IMR-90 (cell line): ENCODE measurements at regions not wholly inside any gene's neighbourhood (a gene's known extent, or its start where the extent isn't known, plus 50 kb on each side); places are given as distances from the start of the nearest gene placed in this dataset.
"Not testable (repeated sequence)": the region's sequence is repeated elsewhere in the genome, so short reads cannot be mapped to it uniquely, and the experiment has no call there.

Experiments
- ATAC-seq: fragments of 200-7000 bp; cut with Tn5 transposase; 2 replicates; pipeline ENCODE4 v1.9.1; 2020; ENCODE audit warnings: low read depth, mild to moderate bottlenecking, moderate library complexity
- BruUV-seq: library from RNA; stranded (reverse); fragments of 400-500 nt; replicated peaks from 2 replicates; lab custom pipeline; 2021; lab: Mats Ljungman, UMichigan
- CTCF ChIA-PET: fragments of 300-600 bp; formaldehyde crosslinking; extraction: SDS; loops from one replicate; lab custom pipeline; 2021; ENCODE audit warnings: antibody characterized with exemption; lab: Yijun Ruan, JAX
- POLR2A ChIA-PET: fragments of 300-600 bp; sonication (Branson Sonifier 250); formaldehyde crosslinking; loops from one replicate; lab custom pipeline; 2022; ENCODE audit warnings: antibody characterized with exemption; ENCODE audit not compliant: unreplicated experiment; lab: Charles Lee
- DNase-seq: peaks from one replicate; pipeline ENCODE4 v3.0.0; 2013
- H2AFZ ChIP-seq: replicated peaks from 2 replicates; pipeline ENCODE3; 2013; ENCODE audit warnings: low read length, mild to moderate bottlenecking; ENCODE audit not compliant: poor library complexity
- H2AK5ac ChIP-seq: 2 replicates; pipeline ENCODE4 v1.6.1; 2013; ENCODE audit warnings: low read depth, low read length, inconsistent platforms
- H2AK9ac ChIP-seq: replicated peaks from 2 replicates; pipeline ENCODE3; 2013; ENCODE audit warnings: mild to moderate bottlenecking, low read depth, low read length, moderate library complexity; ENCODE audit not compliant: poor library complexity
- H2BK120ac ChIP-seq: 2 replicates; pipeline ENCODE4 v1.6.1; 2013; ENCODE audit warnings: low read depth, low read length, inconsistent platforms
- H2BK15ac ChIP-seq: 3 replicates; pipeline ENCODE4 v1.6.1; 2013; ENCODE audit warnings: low read depth, low read length, inconsistent platforms
- H2BK20ac ChIP-seq: 2 replicates; pipeline ENCODE4 v1.6.1; 2013; ENCODE audit warnings: low read depth, mild to moderate bottlenecking, inconsistent platforms, low read length, moderate library complexity
- H2BK5ac ChIP-seq: 2 replicates; pipeline ENCODE4 v1.6.1; 2013; ENCODE audit warnings: mild to moderate bottlenecking, low read depth, low read length, inconsistent platforms; ENCODE audit not compliant: poor library complexity, severe bottlenecking
- H3K14ac ChIP-seq: replicated peaks from 2 replicates; pipeline ENCODE4 v1.6.1; 2013; ENCODE audit warnings: low read depth, low read length, inconsistent platforms
- H3K18ac ChIP-seq: 2 replicates; pipeline ENCODE4 v1.6.1; 2013; ENCODE audit warnings: low read depth, low read length, control low read depth
- H3K23ac ChIP-seq: 2 replicates; pipeline ENCODE4 v1.6.1; 2013; ENCODE audit warnings: low read depth, low read length, inconsistent platforms
- H3K27ac ChIP-seq: 2 replicates; pipeline ENCODE4 v1.5.1; 2013; ENCODE audit warnings: mild to moderate bottlenecking, control low read depth, low read length; ENCODE audit not compliant: insufficient read depth
- H3K27me3 ChIP-seq: 2 replicates; pipeline ENCODE4 v1.6.1; 2013; ENCODE audit warnings: low read length; ENCODE audit not compliant: control insufficient read depth, insufficient read depth
- H3K36me3 ChIP-seq: 2 replicates; pipeline ENCODE4 v1.6.1; 2013; ENCODE audit warnings: low read length, mixed read lengths; ENCODE audit not compliant: control insufficient read depth, insufficient read depth
- H3K4ac ChIP-seq: 2 replicates; pipeline ENCODE4 v1.6.1; 2013; ENCODE audit warnings: low read depth, low read length, inconsistent platforms
- H3K4me1 ChIP-seq: 2 replicates; pipeline ENCODE4 v1.6.1; 2013; ENCODE audit warnings: low read length, mixed read lengths; ENCODE audit not compliant: control insufficient read depth, insufficient read depth
- H3K4me2 ChIP-seq: 2 replicates; pipeline ENCODE4 v1.6.1; 2013; ENCODE audit warnings: low read depth, mild to moderate bottlenecking, control low read depth, low read length, moderate library complexity
- H3K4me3 ChIP-seq: 2 replicates; pipeline ENCODE4 v1.5.1; 2013; ENCODE audit warnings: low read depth, mild to moderate bottlenecking, control low read depth, low read length, moderate library complexity; ENCODE audit not compliant: insufficient read depth
- H3K56ac ChIP-seq: 2 replicates; pipeline ENCODE4 v1.6.1; 2013; ENCODE audit warnings: low read length, inconsistent platforms; ENCODE audit not compliant: insufficient read depth; ENCODE audit errors: extremely low read depth
- H3K79me1 ChIP-seq, 2 experiments: 2 replicates each; pipeline ENCODE4 v1.6.1; 2013; ENCODE audit warnings: low read length in 2 of 2, inconsistent platforms in 1 of 2, low read depth in 1 of 2
- H3K9ac ChIP-seq: 2 replicates; pipeline ENCODE4 v1.6.1; 2013; ENCODE audit warnings: low read depth, low read length, control low read depth
- H3K9me1 ChIP-seq: 2 replicates; pipeline ENCODE4 v1.6.1; 2013; ENCODE audit warnings: low read length, inconsistent platforms; ENCODE audit not compliant: insufficient read depth
- H3K9me3 ChIP-seq: 2 replicates; pipeline ENCODE4 v1.6.1; 2013; ENCODE audit warnings: low read length; ENCODE audit not compliant: control insufficient read depth, insufficient read depth
- H4K20me1 ChIP-seq: 2 replicates; pipeline ENCODE4 v1.6.1; 2013; ENCODE audit warnings: low read length, inconsistent platforms; ENCODE audit not compliant: insufficient read depth
- H4K5ac ChIP-seq: 2 replicates; pipeline ENCODE4 v1.6.1; 2013; ENCODE audit warnings: mild to moderate bottlenecking, low read depth, low read length, control low read depth
- H4K8ac ChIP-seq, 2 experiments: 2 replicates each; pipeline ENCODE4 v1.6.1; 2013; ENCODE audit warnings: low read depth in 2 of 2, low read length in 2 of 2, control low read depth in 1 of 2, inconsistent platforms in 1 of 2
- H4K91ac ChIP-seq: 2 replicates; pipeline ENCODE4 v1.6.1; 2013; ENCODE audit warnings: low read depth, low read length, inconsistent platforms; ENCODE audit not compliant: insufficient read depth
- MAFK ChIP-seq: IDR thresholded peaks from 2 replicates; pipeline ENCODE4 v1.6.1; 2012; ENCODE audit warnings: low read depth, low read length, improper control_type of control experiment
- dilution Hi-C: fragments of 300-500 bp; cut with HindIII; formaldehyde crosslinking; loops from one replicate; pipeline ENCODE4 v1.14.3; 2018; ENCODE audit warnings: low sequenced_read_pairs; ENCODE audit not compliant: unreplicated experiment
- in situ Hi-C: fragments of 300-500 bp; cut with MboI; formaldehyde crosslinking; loops from 3 replicates; pipeline ENCODE4 v1.14.3; 2019; ENCODE audit warnings: low sequenced_read_pairs, inconsistent platforms, mixed read lengths
- intact Hi-C: fragments of 100-400 bp; cut with micrococcal nuclease; formaldehyde crosslinking; loops from 2 replicates; pipeline ENCODE4 v1.10.0; 2022

- BruUV-seq, POLR2A ChIA-PET, H2AK5ac ChIP-seq, H4K91ac ChIP-seq, H3K27me3 ChIP-seq, H3K4me3 ChIP-seq, H3K9me1 ChIP-seq, H3K9me3 ChIP-seq, intact Hi-C loops, H4K5ac ChIP-seq, H3K4ac ChIP-seq, H2BK5ac ChIP-seq, H3K23ac ChIP-seq, in situ Hi-C loops, H3K36me3 ChIP-seq, H3K14ac ChIP-seq, H3K18ac ChIP-seq, DNase-seq, H2BK15ac ChIP-seq, H2AFZ ChIP-seq, H4K8ac ChIP-seq, H3K56ac ChIP-seq, ATAC-seq, H3K4me1 ChIP-seq, H2AK9ac ChIP-seq, H2BK20ac ChIP-seq, dilution Hi-C loops, H3K27ac ChIP-seq, H2BK120ac ChIP-seq, H3K9ac ChIP-seq, H3K4me2 ChIP-seq: not testable (repeated sequence)
- CTCF ChIA-PET, result interaction anchor here (0.6 kb wide), 2 partner anchors 18 to 23 kb away, joined by 4 read pairs; no protein-coding TSS in a partner anchor
- peak; percentile 56; the same call in 1 of the 2 replicates for TF ChIP-seq MAFK
- H4K20me1 ChIP-seq, result peaks cover 28% of the 10 kb centered on the region
- H3K79me1 ChIP-seq, result peaks cover 27 to 61% of the 10 kb centered on the region in 2 experiments
Observed at GRCh38 chr17:63091909-63092308, 125.9 kb downstream of the TANC2 start.
